HepG2 (cell line): ENCODE measurements at regions not wholly inside any gene's neighbourhood (a gene's known extent, or its start where the extent isn't known, plus 50 kb on each side); places are given as distances from the start of the nearest gene placed in this dataset.

ENCODE experiments used
- ATAC-seq: fragments of 200-7000 bp; cut with Tn5 transposase; 3 replicates; pipeline ENCODE4 v1.9.1; 2020; ENCODE audit warnings: mild to moderate bottlenecking, moderate library complexity
- BruUV-seq: library from RNA; stranded (reverse); fragments of 400-500 nt; replicated peaks from 2 replicates; lab custom pipeline; 2021; lab: Mats Ljungman, UMichigan
- CTCF ChIA-PET: fragments of 300-600 bp; formaldehyde crosslinking; extraction: SDS; loops from one replicate; lab custom pipeline; 2021; ENCODE audit warnings: low total read pairs, inconsistent platforms, low intra/inter-chr PET ratio; lab: Yijun Ruan, JAX
- POLR2A ChIA-PET: fragments of 350-600 bp; sonication (Branson Sonifier 250); formaldehyde crosslinking; loops from one replicate; lab custom pipeline; 2020; ENCODE audit warnings: antibody characterized with exemption, inconsistent platforms; lab: Yijun Ruan, JAX
- DNase-seq: peaks from one replicate; pipeline ENCODE4 v3.0.0-alpha.2; 2015; ENCODE audit warnings: low spot score
- FAIRE-seq: peaks from 3 replicates; lab custom pipeline; 2011; peaks lifted over from hg19 to GRCh38; lab: Jason Lieb, UNC
- H2AFZ ChIP-seq: one replicate; pipeline ENCODE4 v1.6.1; 2011; ENCODE audit warnings: low read length, inconsistent platforms
- H3K27ac ChIP-seq: fragments of 300-600 bp; 3 replicates; pipeline ENCODE4 v1.8.0; 2011; ENCODE audit warnings: mixed run types, mild to moderate bottlenecking, mixed read lengths, low read length, inconsistent platforms; ENCODE audit not compliant: insufficient read depth; ENCODE audit errors: extremely low read length
- H3K27me3 ChIP-seq, 2 experiments: fragments of 200-600 bp in 1 of 2; 2 replicates in 1 of 2; 3 replicates in 1 of 2; pipeline versions ENCODE4 v1.6.0 to v1.8.0; 2011; ENCODE audit warnings: low read length in 2 of 2, mild to moderate bottlenecking in 2 of 2, moderate library complexity in 2 of 2, inconsistent platforms in 1 of 2; ENCODE audit not compliant: insufficient read depth in 2 of 2, control insufficient read depth in 1 of 2
- H3K36me3 ChIP-seq, 2 experiments: fragments of 200-600 bp in 1 of 2; replicated peaks in 1 of 2; 2 replicates in 1 of 2; 3 replicates in 1 of 2; pipeline versions ENCODE4 v1.5.1 to v1.8.0; 2011; ENCODE audit warnings: low read length in 2 of 2, inconsistent platforms in 1 of 2; ENCODE audit not compliant: insufficient read depth in 2 of 2, control insufficient read depth in 1 of 2
- H3K4me1 ChIP-seq: 2 replicates; pipeline ENCODE4 v1.5.1; 2012; ENCODE audit warnings: low read length, inconsistent platforms; ENCODE audit not compliant: insufficient read depth
- H3K4me2 ChIP-seq: 2 replicates; pipeline ENCODE4 v1.6.0; 2011; ENCODE audit warnings: low read depth, low read length, inconsistent platforms
- H3K4me3 ChIP-seq, 3 experiments: fragments of 200-600 bp in 1 of 3; sonication (generic), shearing (Covaris generic) in 1 of 3; replicated peaks in 1 of 3; 2 replicates each; pipeline ENCODE4 v1.5.1; 2011 to 2016; ENCODE audit warnings: low read length in 3 of 3, inconsistent platforms in 2 of 3, low read depth in 2 of 3, mild to moderate bottlenecking in 2 of 3, control low read depth in 1 of 3, mixed read lengths in 1 of 3; ENCODE audit not compliant: insufficient read depth in 1 of 3
- H3K79me2 ChIP-seq: one replicate; pipeline ENCODE4 v1.6.1; 2011; ENCODE audit warnings: low read length, inconsistent platforms; ENCODE audit not compliant: insufficient read depth
- H3K9ac ChIP-seq: 2 replicates; pipeline ENCODE4 v1.6.0; 2011; ENCODE audit warnings: mild to moderate bottlenecking, low read depth, low read length, inconsistent platforms; ENCODE audit not compliant: insufficient read depth
- H3K9me3 ChIP-seq: 2 replicates; pipeline ENCODE4 v1.5.1; 2012; ENCODE audit warnings: mild to moderate bottlenecking, low read length
- H4K20me1 ChIP-seq: 2 replicates; pipeline ENCODE4 v1.6.0; 2011; ENCODE audit warnings: inconsistent platforms, mild to moderate bottlenecking, low read length, moderate library complexity; ENCODE audit not compliant: insufficient read depth
- ATM ChIP-seq: fragments of 450-650 bp; IDR thresholded peaks from 2 replicates; pipeline ENCODE4 v1.7.1; 2017; ENCODE audit warnings: mild to moderate bottlenecking, borderline replicate concordance
- JARID2 ChIP-seq: sonication (generic); formaldehyde crosslinking; IDR thresholded peaks from 2 replicates; pipeline ENCODE4 v1.8.1; 2023; ENCODE audit warnings: missing genetic modification reagents, inconsistent platforms; ENCODE audit not compliant: insufficient replicate concordance
- KAT2B ChIP-seq: fragments of 150-350 bp; IDR thresholded peaks from 2 replicates; pipeline ENCODE4 v1.6.1; 2014; ENCODE audit warnings: low read depth, low read length, borderline replicate concordance
- KLF13 ChIP-seq: sonication (generic); formaldehyde crosslinking; IDR thresholded peaks from 2 replicates; pipeline ENCODE4 v1.4.0; 2020; ENCODE audit warnings: mild to moderate bottlenecking, missing genetic modification reagents
- MEIS1 ChIP-seq: sonication (generic); formaldehyde crosslinking; IDR thresholded peaks from 2 replicates; pipeline ENCODE4 v1.9.0; 2021; ENCODE audit warnings: mild to moderate bottlenecking, missing genetic modification reagents, moderate library complexity, borderline replicate concordance
- NFRKB ChIP-seq: fragments of 450-650 bp; IDR thresholded peaks from 2 replicates; pipeline ENCODE4 v1.6.1; 2017
- TARDBP ChIP-seq: sonication (generic); formaldehyde crosslinking; IDR thresholded peaks from 2 replicates; pipeline ENCODE4 v1.8.0; 2022; ENCODE audit warnings: mild to moderate bottlenecking, missing genetic modification reagents
- ZNF343 ChIP-seq: sonication (generic); formaldehyde crosslinking; IDR thresholded peaks from 2 replicates; pipeline ENCODE4 v1.4.0; 2020; ENCODE audit warnings: mild to moderate bottlenecking, missing genetic modification reagents
- ZNF556 ChIP-seq: sonication (generic); formaldehyde crosslinking; IDR thresholded peaks from 2 replicates; pipeline ENCODE4 v1.4.0; 2020; ENCODE audit warnings: mild to moderate bottlenecking, missing genetic modification reagents, borderline replicate concordance
- ZNF577 ChIP-seq: sonication (generic); formaldehyde crosslinking; IDR thresholded peaks from 2 replicates; pipeline ENCODE4 v1.4.0; 2020; ENCODE audit warnings: mild to moderate bottlenecking, low read depth, missing genetic modification reagents, borderline replicate concordance
- ZNF614 ChIP-seq: IDR thresholded peaks from 2 replicates; pipeline ENCODE4 v1.6.1; 2018; ENCODE audit warnings: missing biosample characterization, missing genetic modification reagents, inconsistent platforms, borderline replicate concordance
- WGBS: methylation state at CpG from one replicate; pipeline ENCODE4 v1.1.6; 2017; ENCODE audit warnings: low lambda C conversion rate; 5-methylcytosine and 5-hydroxymethylcytosine counted together
- in situ Hi-C: cut with HindIII; loops from 2 replicates; pipeline ENCODE4 v1.10.0; 2017; ENCODE audit warnings: low pct_unique_long_range_greater_than_20kb; ENCODE audit not compliant: extremely low pct_ligation_motif_present
- intact Hi-C: fragments of 100-400 bp; cut with micrococcal nuclease; formaldehyde crosslinking; loops from one replicate; pipeline ENCODE4 v1.10.0; 2022; ENCODE audit not compliant: unreplicated experiment
- TF ChIP-seq, protein P1 (sequence below): sonication (generic); formaldehyde crosslinking; IDR thresholded peaks from 2 replicates; pipeline ENCODE4 v1.4.0; 2020; ENCODE audit warnings: mild to moderate bottlenecking, low read depth, missing genetic modification reagents
- TF ChIP-seq, protein P2 (sequence below): fragments of 450-650 bp; IDR thresholded peaks from 2 replicates; pipeline ENCODE4 v1.6.1; 2016
- TF ChIP-seq, protein P3 (sequence below): IDR thresholded peaks from 2 replicates; pipeline ENCODE4 v1.6.1; 2012; ENCODE audit warnings: inconsistent platforms
- TF ChIP-seq, protein P4 (sequence below): sonication (generic); formaldehyde crosslinking; IDR thresholded peaks from 2 replicates; pipeline ENCODE4 v1.9.0; 2022; ENCODE audit warnings: low read depth, missing genetic modification reagents

DNA sequence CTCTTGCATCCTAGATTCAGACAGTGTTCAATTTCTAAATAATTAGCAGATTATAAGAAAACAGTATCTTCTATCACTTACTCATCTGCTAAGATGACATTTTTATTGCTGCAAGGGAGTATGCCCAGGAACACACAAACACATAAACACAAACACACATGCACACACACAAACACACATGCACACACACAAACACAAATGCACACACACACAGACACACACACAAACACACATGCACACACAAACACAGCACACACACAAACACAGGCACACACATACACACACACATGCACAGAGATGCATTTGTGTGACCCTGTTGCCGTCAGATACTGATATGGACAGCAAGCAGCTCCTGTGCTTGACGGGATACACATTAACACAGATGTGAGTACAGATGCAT is 612.9 kb downstream of the IRX1 start:
- ChIA-PET POLR2A (no interaction called here), CTCF (no interaction called here)
- DNase-seq (no peak), ATAC-seq (no peak), FAIRE-seq (no peak)
- Histone ChIP-seq H3K79me2 (no peaks in the 10 kb centered on the region), H3K27ac (no peak overlapping the region), H3K36me3 (no peaks in the 10 kb centered on the region), H3K9ac (no peak overlapping the region), H3K4me2 (no peak overlapping the region), H3K9me3 (peaks cover 18% of the 10 kb centered on the region), H3K4me3 (no peak overlapping the region), H3K27me3 (no peaks in the 10 kb centered on the region; a peak in 1 of 5 replicates), H4K20me1 (no peaks in the 10 kb centered on the region), H2AFZ (no peak overlapping the region), H3K4me1 (no peaks in the 10 kb centered on the region)
- 0% methylated on average over 2 of the region's 2 CpGs for WGBS
- intact Hi-C loops (no loop called here), in situ Hi-C loops (no loop called here)
- TF ChIP-seq, protein P1, sequence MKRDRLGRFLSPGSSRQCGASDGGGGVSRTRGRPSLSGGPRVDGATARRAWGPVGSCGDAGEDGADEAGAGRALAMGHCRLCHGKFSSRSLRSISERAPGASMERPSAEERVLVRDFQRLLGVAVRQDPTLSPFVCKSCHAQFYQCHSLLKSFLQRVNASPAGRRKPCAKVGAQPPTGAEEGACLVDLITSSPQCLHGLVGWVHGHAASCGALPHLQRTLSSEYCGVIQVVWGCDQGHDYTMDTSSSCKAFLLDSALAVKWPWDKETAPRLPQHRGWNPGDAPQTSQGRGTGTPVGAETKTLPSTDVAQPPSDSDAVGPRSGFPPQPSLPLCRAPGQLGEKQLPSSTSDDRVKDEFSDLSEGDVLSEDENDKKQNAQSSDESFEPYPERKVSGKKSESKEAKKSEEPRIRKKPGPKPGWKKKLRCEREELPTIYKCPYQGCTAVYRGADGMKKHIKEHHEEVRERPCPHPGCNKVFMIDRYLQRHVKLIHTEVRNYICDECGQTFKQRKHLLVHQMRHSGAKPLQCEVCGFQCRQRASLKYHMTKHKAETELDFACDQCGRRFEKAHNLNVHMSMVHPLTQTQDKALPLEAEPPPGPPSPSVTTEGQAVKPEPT (CRISPR knock-in tag), result no peak
- TF ChIP-seq, protein P2, sequence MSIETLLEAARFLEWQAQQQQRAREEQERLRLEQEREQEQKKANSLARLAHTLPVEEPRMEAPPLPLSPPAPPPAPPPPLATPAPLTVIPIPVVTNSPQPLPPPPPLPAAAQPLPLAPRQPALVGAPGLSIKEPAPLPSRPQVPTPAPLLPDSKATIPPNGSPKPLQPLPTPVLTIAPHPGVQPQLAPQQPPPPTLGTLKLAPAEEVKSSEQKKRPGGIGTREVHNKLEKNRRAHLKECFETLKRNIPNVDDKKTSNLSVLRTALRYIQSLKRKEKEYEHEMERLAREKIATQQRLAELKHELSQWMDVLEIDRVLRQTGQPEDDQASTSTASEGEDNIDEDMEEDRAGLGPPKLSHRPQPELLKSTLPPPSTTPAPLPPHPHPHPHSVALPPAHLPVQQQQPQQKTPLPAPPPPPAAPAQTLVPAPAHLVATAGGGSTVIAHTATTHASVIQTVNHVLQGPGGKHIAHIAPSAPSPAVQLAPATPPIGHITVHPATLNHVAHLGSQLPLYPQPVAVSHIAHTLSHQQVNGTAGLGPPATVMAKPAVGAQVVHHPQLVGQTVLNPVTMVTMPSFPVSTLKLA, result peak; percentile 77
- TF ChIP-seq ZNF556 (CRISPR knock-in tag), result no peak
- no TSS peak for BruUV-seq

- H4K20me1 ChIP-seq, result no peaks in the 10 kb centered on the region
- intact Hi-C loops, result no loop called here
- WGBS, result 14% methylated on average over 5 of the region's 5 CpGs
- H3K9me3 ChIP-seq, result peaks cover 22% of the 10 kb centered on the region
- no peak for FAIRE-seq
- no peaks in the 10 kb centered on the region for H3K4me1 ChIP-seq
- H3K36me3 ChIP-seq, result no peaks in the 10 kb centered on the region
- no peaks in the 10 kb centered on the region for H3K79me2 ChIP-seq
- no peak overlapping the region for H3K27ac ChIP-seq
- in situ Hi-C loops, result no loop called here
- H2AFZ ChIP-seq, result no peak overlapping the region
- CTCF ChIA-PET, result no interaction called here
- H3K4me3 ChIP-seq, result no peak overlapping the region
- H3K4me2 ChIP-seq, result no peak overlapping the region
- H3K9ac ChIP-seq, result no peak overlapping the region
- ATAC-seq, result no peak
- POLR2A ChIA-PET, result no interaction called here
- H3K27me3 ChIP-seq, result no peaks in the 10 kb centered on the region; a peak in 1 of 5 replicates
- no peak for DNase-seq
- no TSS peak for BruUV-seq
- no peak for TF ChIP-seq ZNF614
- TF ChIP-seq ZNF577 (CRISPR knock-in tag), result no peak
- TF ChIP-seq ZNF343 (CRISPR knock-in tag), result no peak
- no peak for TF ChIP-seq JARID2 (CRISPR knock-in tag)
- TF ChIP-seq NFRKB, result no peak
- TF ChIP-seq, protein P3, sequence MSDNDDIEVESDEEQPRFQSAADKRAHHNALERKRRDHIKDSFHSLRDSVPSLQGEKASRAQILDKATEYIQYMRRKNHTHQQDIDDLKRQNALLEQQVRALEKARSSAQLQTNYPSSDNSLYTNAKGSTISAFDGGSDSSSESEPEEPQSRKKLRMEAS, result no peak
- no peak for TF ChIP-seq KLF13 (CRISPR knock-in tag)
- no peak for TF ChIP-seq TARDBP (CRISPR knock-in tag)
- no peak for TF ChIP-seq KAT2B
- TF ChIP-seq MEIS1 (CRISPR knock-in tag), result no peak
- TF ChIP-seq, protein P4, sequence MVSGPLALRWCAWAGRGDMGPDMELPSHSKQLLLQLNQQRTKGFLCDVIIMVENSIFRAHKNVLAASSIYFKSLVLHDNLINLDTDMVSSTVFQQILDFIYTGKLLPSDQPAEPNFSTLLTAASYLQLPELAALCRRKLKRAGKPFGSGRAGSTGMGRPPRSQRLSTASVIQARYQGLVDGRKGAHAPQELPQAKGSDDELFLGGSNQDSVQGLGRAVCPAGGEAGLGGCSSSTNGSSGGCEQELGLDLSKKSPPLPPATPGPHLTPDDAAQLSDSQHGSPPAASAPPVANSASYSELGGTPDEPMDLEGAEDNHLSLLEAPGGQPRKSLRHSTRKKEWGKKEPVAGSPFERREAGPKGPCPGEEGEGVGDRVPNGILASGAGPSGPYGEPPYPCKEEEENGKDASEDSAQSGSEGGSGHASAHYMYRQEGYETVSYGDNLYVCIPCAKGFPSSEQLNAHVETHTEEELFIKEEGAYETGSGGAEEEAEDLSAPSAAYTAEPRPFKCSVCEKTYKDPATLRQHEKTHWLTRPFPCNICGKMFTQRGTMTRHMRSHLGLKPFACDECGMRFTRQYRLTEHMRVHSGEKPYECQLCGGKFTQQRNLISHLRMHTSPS, result no peak
- no peak for TF ChIP-seq ATM
Measured at GRCh38 chr5:4208996-4209395, 613.4 kb downstream of the IRX1 start.
